GM19239 (cell line): ENCODE measurements at regions not wholly inside any gene's neighbourhood (a gene's known extent, or its start where the extent isn't known, plus 50 kb on each side); places are given as distances from the start of the nearest gene placed in this dataset.
"Not testable (repeated sequence)": the region's sequence is repeated elsewhere in the genome, so short reads cannot be mapped to it uniquely, and the experiment has no call there.

Experiments
- DNase-seq: peaks from one replicate; pipeline ENCODE4 v3.0.0; 2011; ENCODE audit warnings: low spot score; ENCODE audit not compliant: insufficient read length
- FAIRE-seq: peaks from 2 replicates; lab custom pipeline; 2011; peaks lifted over from hg19 to GRCh38; lab: Jason Lieb, UNC

GRCh38 chr15:45802140-45802539 is 167.3 kb downstream of the SQOR start:
- DNase-seq (no peak), FAIRE-seq (no peak)

GRCh38 chr15:45804028-45804427 is 169.2 kb downstream of the SQOR start:
- FAIRE-seq = no peak

GRCh38 chr15:45810201-45810600 is 175.4 kb downstream of the SQOR start:
- no peak for DNase-seq
- no peak for FAIRE-seq

More at GRCh38 chr15:45804028-45804427, 169.2 kb downstream of the SQOR start:
- no peak for DNase-seq

- DNase-seq = no peak
- FAIRE-seq = no peak
These were observed 177.4 kb downstream of the SQOR start for GRCh38 chr15:45812200-45812599.

GRCh38 chr15:45817578-45817977 is 182.7 kb downstream of the SQOR start:
- FAIRE-seq = not testable (repeated sequence)

GRCh38 chr15:45821390-45821789 is 186.6 kb downstream of the SQOR start:
- DNase-seq (no peak), FAIRE-seq (no peak)

More at GRCh38 chr15:45817578-45817977, 182.7 kb downstream of the SQOR start:
- not testable (repeated sequence) for DNase-seq

- FAIRE-seq, DNase-seq: not testable (repeated sequence)
These were observed 188.1 kb downstream of the SQOR start for GRCh38 chr15:45822968-45823367.

GRCh38 chr15:45827275-45827674 is 192.4 kb downstream of the SQOR start:
- DNase-seq = no peak
- no peak for FAIRE-seq

- DNase-seq (no peak), FAIRE-seq (no peak)
These were observed 192.9 kb downstream of the SQOR start for GRCh38 chr15:45827766-45828165.

GRCh38 chr15:45829336-45830153 is 194.7 kb downstream of the SQOR start:
- DNase-seq (no peak), FAIRE-seq (no peak)

GRCh38 chr15:45831787-45832186 is 197.0 kb downstream of the SQOR start:
- FAIRE-seq (no peak), DNase-seq (no peak)

- FAIRE-seq = no peak
These were observed 199.8 kb downstream of the SQOR start for GRCh38 chr15:45834622-45835021.

GRCh38 chr15:45842151-45842550 is 207.3 kb downstream of the SQOR start:
- DNase-seq (no peak), FAIRE-seq (no peak)

More at GRCh38 chr15:45834622-45835021, 199.8 kb downstream of the SQOR start:
- DNase-seq = no peak

GRCh38 chr15:45847645-45848044 is 212.8 kb downstream of the SQOR start:
- no peak for DNase-seq
- no peak for FAIRE-seq

- DNase-seq = no peak
- no peak for FAIRE-seq
These were observed 214.3 kb downstream of the SQOR start for GRCh38 chr15:45849136-45849535.

- DNase-seq = no peak
These were observed 219.8 kb downstream of the SQOR start for GRCh38 chr15:45854455-45855202.

GRCh38 chr15:45855210-45855906 is 220.5 kb downstream of the SQOR start:
- FAIRE-seq (no peak), DNase-seq (no peak)

More at GRCh38 chr15:45854455-45855202, 219.8 kb downstream of the SQOR start:
- FAIRE-seq = no peak

- DNase-seq (no peak), FAIRE-seq (no peak)
These were observed 221.2 kb downstream of the SQOR start for GRCh38 chr15:45855907-45856579.

- FAIRE-seq (no peak), DNase-seq (no peak)
These were observed 222.5 kb downstream of the SQOR start for GRCh38 chr15:45857291-45857690.

- no peak for DNase-seq
- FAIRE-seq = no peak
These were observed 223.7 kb downstream of the SQOR start for GRCh38 chr15:45858491-45858890.
